ENCODE measurements at regions not wholly inside any gene's neighbourhood (a gene's known extent, or its start where the extent isn't known, plus 50 kb on each side); places are given as distances from the start of the nearest gene placed in this dataset.

- Histone ChIP-seq H3K4me3 (replicated peaks in 1 of 3; ENCODE audit: insufficient read depth in 1 of 3, low read depth in 2 of 3, low read length in 3 of 3) (no peak overlapping the region), H3K4me1 (ENCODE audit: insufficient read depth, low read length) (no peaks in the 10 kb centered on the region), H4K20me1 (ENCODE audit: insufficient read depth, low read length) (no peaks in the 10 kb centered on the region), H3K36me3 (replicated peaks in 1 of 2; ENCODE audit: control insufficient read depth in 1 of 2, insufficient read depth in 2 of 2, low read length in 2 of 2) (no peaks in the 10 kb centered on the region), H3K9ac (ENCODE audit: insufficient read depth, low read depth, low read length) (no peak overlapping the region), H3K79me2 (ENCODE audit: insufficient read depth, low read length) (no peaks in the 10 kb centered on the region), H3K27ac (ENCODE audit: extremely low read length, insufficient read depth, low read length) (no peak overlapping the region), H3K9me3 (ENCODE audit: low read length) (no peaks in the 10 kb centered on the region), H2AFZ (ENCODE audit: low read length) (no peak overlapping the region), H3K27me3 (ENCODE audit: control insufficient read depth in 1 of 2, insufficient read depth in 2 of 2, low read length in 2 of 2) (peaks cover 0 to 10% of the 10 kb centered on the region in 2 experiments; a peak in 2 of 5 replicates), H3K4me2 (ENCODE audit: low read depth, low read length) (no peak overlapping the region)
- 40% methylated on average over 25 of the region's 25 CpGs for WGBS (ENCODE audit: low lambda C conversion rate)
- no peak for TF ChIP-seq ZHX2 (IDR thresholded peaks at IDR 0.05; ENCODE audit: low read depth)
- no peak for TF ChIP-seq ZHX2 (CRISPR knock-in tag; IDR thresholded peaks at IDR 0.05; ENCODE audit: borderline replicate concordance)
- no peak for TF ChIP-seq DZIP1 (CRISPR knock-in tag; IDR thresholded peaks at IDR 0.05)
- TF ChIP-seq ZBTB14 (CRISPR knock-in tag; IDR thresholded peaks at IDR 0.05): no peak
- TF ChIP-seq THAP9 (CRISPR knock-in tag; IDR thresholded peaks at IDR 0.05; ENCODE audit: borderline replicate concordance): no peak
- TF ChIP-seq MED1 (CRISPR knock-in tag; IDR thresholded peaks at IDR 0.05): no peak
- no peak for TF ChIP-seq GABPA (IDR thresholded peaks at IDR 0.05; ENCODE audit: low read depth, low read length)
- TF ChIP-seq GABPA (CRISPR knock-in tag; IDR thresholded peaks at IDR 0.05; ENCODE audit: low read depth): no peak
- no peak for TF ChIP-seq ZIK1 (CRISPR knock-in tag; IDR thresholded peaks at IDR 0.05; ENCODE audit: borderline replicate concordance, low read depth)
- in situ Hi-C loops (cut with HindIII; ENCODE audit: extremely low pct_ligation_motif_present, low pct_unique_long_range_greater_than_20kb) (no loop called here), intact Hi-C loops (cut with micrococcal nuclease; ENCODE audit: unreplicated experiment) (no loop called here)
- ChIA-PET CTCF (ENCODE audit: low intra/inter-chr PET ratio, low total read pairs) (no interaction called here), POLR2A (no interaction called here)
- DNase-seq (ENCODE audit: low spot score) (no peak), FAIRE-seq (no peak), ATAC-seq (no peak)
- no TSS peak for BruUV-seq (replicated peaks)
These were observed 513.4 kb downstream of the TNS1 start for GRCh38 chr2:217489145-217489960.
